ENCODE measurements at regions not wholly inside any gene's neighbourhood (a gene's known extent, or its start where the extent isn't known, plus 50 kb on each side); places are given as distances from the start of the nearest gene placed in this dataset.
"Not testable (repeated sequence)": the region's sequence is repeated elsewhere in the genome, so short reads cannot be mapped to it uniquely, and the experiment has no call there.

- no peak for DNase-seq (ENCODE audit: missing footprints)
- no peak for ATAC-seq
- intact Hi-C loops (cut with DNase I) = no loop called here
Measured at GRCh38 chr9:106487266-106487665, 375.7 kb upstream of the ZNF462 start.

DNA sequence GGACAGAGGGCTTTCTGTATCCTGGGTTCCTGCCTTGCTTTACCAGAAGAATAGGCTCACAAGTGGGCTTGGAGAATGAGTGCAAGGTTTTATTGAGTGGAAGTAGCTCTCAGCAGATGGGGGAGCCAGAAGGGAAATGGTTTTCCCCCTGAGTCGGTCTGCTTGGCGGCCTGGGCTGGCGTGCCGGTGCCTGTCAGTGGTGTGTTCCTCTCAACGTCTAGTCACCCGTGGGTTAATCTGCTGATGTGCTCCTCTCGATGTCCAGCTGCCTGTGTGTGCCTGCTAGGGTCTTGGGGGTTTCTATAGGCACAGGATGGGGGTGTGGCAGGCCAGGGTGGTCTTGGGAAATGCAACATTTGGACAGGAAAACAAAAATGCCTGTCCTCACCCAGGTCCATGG is 370.8 kb upstream of the ZNF462 start:
- ATAC-seq; DNase-seq (ENCODE audit: missing footprints); intact Hi-C loops (cut with DNase I): not testable (repeated sequence)

DNA sequence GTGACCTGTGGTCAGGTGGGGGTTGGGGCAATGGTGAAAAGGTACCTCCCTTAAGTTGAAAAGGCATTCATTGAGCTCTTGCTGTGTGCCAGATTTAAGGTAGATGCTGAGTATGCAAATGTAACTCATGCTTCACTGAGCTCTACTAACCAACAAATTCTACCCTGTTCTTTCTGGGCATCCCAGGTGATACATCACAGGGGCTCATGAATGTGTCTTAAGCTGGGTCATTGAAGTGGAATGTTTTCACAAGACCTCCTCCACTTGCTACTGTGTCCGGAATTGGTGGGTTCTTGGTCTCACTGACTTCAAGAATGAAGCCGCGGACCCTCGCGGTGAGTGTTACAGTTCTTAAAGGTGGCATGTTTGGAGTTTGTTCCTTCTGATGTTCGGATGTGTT is 362.8 kb upstream of the ZNF462 start:
- intact Hi-C loops (cut with DNase I) = no loop called here
- DNase-seq (ENCODE audit: missing footprints) (no peak), ATAC-seq (no peak)

DNA sequence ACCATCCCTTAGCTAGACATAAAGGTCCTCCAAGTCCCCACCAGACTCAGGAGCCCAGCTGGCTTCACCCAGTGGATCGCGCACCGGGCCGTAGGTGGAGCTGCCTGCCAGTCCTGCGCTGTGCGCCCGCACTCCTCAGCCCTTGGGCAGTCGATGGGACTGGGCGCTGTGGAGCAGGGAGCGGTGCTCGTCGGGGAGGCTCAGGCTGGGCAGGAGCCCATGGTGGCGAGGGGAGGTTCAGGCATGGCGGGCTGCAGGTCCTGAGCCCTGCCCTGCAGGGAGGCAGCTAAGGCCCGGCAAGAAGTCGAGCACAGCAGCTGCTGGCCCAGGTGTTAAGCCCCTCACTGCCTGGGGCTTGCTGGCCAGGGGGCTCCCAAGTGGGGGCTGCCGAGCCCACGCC is 361.8 kb upstream of the ZNF462 start:
- DNase-seq (ENCODE audit: missing footprints); ATAC-seq; intact Hi-C loops (cut with DNase I): not testable (repeated sequence)

- no peak for ATAC-seq
Measured at GRCh38 chr9:106502930-106503329, 360.0 kb upstream of the ZNF462 start.

DNA sequence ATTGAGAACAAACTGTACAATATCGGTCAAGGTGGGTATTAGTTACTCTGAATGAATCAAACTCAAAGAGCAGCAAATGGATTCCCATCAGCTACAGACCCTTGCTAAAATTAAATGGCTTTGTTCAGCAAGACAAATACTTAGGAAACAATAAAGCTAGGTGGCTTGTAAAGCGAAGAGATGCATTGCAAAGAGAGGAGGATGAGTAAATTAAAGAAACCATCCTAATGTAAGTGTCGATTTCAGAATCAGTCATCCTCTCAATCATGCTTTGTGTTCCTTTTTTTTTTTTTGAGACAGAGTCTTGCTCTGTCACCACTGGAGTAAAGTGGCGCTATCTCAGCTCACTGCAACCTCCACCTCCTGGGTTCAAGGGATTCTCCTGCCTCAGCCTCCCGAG is 359.2 kb upstream of the ZNF462 start:
- intact Hi-C loops (cut with DNase I) = no loop called here
- no peak for ATAC-seq

More at GRCh38 chr9:106502930-106503329, 360.0 kb upstream of the ZNF462 start:
- intact Hi-C loops (cut with DNase I) = no loop called here
- DNase-seq (ENCODE audit: missing footprints) = no peak

GRCh38 chr9:106526716-106527204 is 336.2 kb upstream of the ZNF462 start:
- ATAC-seq (no peak), DNase-seq (ENCODE audit: missing footprints) (no peak)
- intact Hi-C loops (cut with DNase I) = no loop called here

More for the DNA sequence above, 359.2 kb upstream of the ZNF462 start:
- DNase-seq (ENCODE audit: missing footprints) = no peak

GRCh38 chr9:106528158-106528557 is 334.8 kb upstream of the ZNF462 start:
- ATAC-seq (no peak), DNase-seq (ENCODE audit: missing footprints) (no peak)
- intact Hi-C loops (cut with DNase I) = no loop called here

GRCh38 chr9:106529616-106530015 is 333.4 kb upstream of the ZNF462 start:
- DNase-seq (ENCODE audit: missing footprints) (no peak), ATAC-seq (no peak)
- intact Hi-C loops (cut with DNase I) = no loop called here

- ATAC-seq (no peak), DNase-seq (ENCODE audit: missing footprints) (no peak)
- intact Hi-C loops (cut with DNase I) = no loop called here
Measured at GRCh38 chr9:106531491-106531890, 331.5 kb upstream of the ZNF462 start.

- intact Hi-C loops (cut with DNase I) = no loop called here
- DNase-seq (ENCODE audit: missing footprints) (no peak), ATAC-seq (no peak)
Measured at GRCh38 chr9:106532306-106533015, 330.5 kb upstream of the ZNF462 start.

GRCh38 chr9:106534800-106535199 is 328.2 kb upstream of the ZNF462 start:
- intact Hi-C loops (cut with DNase I) = no loop called here

DNA sequence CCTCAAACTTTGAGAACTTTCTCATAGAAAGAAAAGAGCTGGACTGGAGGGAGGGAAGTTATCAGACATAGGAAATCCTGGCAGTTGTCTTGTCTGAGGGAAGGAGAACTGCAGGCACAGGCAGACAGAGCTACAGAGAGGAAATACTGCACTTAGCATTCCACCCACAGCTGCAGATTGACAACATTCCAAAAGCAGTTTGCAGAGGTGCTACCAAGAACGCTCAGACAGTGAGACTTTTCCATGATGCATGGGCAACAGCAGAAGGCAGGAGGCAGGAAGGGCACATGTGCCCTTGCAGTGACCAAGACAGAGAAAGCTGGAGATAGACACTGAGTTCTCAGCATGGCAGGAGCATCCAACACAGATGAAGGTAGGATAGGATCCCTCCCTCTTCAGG is 327.5 kb upstream of the ZNF462 start:
- ATAC-seq (peak; percentile 50), DNase-seq (ENCODE audit: missing footprints) (no peak)
- intact Hi-C loops (cut with DNase I) = no loop called here

More at GRCh38 chr9:106534800-106535199, 328.2 kb upstream of the ZNF462 start:
- DNase-seq (ENCODE audit: missing footprints) (no peak), ATAC-seq (no peak)

DNA sequence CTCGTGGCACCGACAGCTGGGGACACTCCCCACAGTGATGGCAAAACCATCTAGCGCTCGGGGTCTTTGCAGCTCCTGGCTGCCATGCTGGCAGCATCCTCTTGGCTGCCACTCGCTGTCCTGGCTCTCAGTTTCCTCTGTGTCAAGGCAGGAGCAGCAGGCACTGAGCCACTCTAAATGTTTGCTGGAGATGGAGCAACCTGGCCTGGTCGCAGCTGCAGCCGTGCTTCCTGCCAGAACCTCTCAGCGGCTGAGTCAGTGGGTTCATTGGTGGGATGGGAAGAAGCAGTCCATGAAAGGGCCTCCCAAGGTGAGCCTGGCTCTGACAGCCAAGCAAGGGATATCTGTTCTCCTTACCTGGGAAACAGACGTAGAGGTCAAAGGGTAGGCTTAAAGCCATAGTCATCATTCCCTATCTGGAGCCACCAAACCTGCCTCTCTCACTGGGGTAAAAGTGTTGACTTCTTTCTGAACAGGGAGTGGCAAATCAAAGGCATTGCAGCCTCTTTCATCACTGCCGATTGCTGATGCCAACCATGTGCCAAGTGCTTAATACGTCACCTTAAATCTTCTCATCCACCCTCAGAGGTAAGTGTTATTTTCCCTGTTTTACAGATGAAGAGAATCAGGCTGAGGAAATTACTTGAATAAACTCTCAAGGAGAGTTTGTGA is 304.8 kb upstream of the ZNF462 start:
- ATAC-seq = no peak
- intact Hi-C loops (cut with DNase I) = no loop called here

DNA sequence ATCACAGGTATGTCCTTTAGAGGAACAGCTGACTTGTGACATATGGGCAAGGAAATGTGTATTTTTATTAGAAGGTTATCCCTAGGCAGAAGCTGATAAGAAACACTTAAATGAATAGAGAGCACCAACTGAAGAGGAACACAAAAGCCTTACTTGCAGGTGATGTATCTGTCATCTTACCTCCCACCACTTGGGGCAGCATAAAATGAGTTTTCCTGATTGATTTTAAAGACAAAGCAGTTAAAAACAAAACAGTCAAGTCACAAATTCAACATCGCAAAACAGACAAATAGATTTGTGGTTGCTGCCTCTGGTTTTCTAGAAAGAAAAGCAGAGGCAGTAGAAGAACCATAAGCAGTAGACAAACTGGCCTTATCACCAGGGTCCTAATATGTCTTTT is 302.4 kb upstream of the ZNF462 start:
- DNase-seq (ENCODE audit: missing footprints) (no peak), ATAC-seq (no peak)
- intact Hi-C loops (cut with DNase I) = no loop called here

More for the DNA sequence above, 304.8 kb upstream of the ZNF462 start:
- DNase-seq (ENCODE audit: missing footprints) = no peak

DNA sequence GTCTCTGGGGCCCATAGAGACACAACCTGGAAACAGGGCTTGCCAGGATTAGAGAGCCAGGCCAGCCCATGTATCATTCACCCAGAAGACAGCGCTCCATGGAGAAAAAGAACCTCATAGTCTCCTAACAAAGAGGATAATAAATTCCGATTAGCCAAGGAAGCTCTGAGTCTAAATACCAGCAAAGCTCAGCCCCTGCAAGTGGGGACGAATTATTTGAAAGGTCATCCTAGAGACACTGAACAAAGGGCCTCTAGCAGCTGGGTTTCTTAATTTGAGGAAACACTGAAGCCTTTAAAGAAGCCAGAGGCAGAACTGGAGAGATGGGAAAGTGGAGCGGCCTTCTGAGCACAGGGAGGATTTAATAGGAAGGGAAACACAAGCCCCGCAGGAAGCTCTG is 287.1 kb upstream of the ZNF462 start:
- intact Hi-C loops (cut with DNase I) = no loop called here
- no peak for DNase-seq (ENCODE audit: missing footprints)

DNA sequence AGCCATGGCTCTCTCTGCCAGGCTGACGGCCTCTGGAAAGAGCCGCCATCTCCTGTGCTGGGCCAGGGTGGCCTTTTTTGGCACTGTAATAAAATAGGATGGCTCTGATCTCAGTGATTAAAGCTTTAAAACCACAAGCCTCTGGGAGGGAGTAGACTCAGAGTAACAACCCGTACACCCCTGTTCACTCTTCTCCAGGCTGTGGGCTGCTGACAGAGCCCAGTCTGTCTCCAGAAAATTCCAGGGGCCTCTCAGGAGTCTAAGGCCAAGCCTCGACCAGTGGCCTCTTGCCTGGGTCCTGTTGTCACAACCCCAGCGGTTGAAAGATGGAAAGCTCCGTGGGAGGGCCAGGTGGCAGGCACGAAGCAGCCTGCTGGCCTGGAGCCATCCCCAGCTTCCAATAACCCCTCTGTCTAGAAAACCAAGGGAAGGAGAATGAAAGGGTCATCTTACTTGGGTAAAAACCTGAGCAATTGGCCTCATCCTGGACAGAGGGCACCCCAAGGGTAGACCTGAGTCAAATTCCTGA is 286.7 kb upstream of the ZNF462 start:
- DNase-seq (ENCODE audit: missing footprints) = no peak
- no peak for ATAC-seq
- intact Hi-C loops (cut with DNase I) = no loop called here

More for the DNA sequence above, 287.1 kb upstream of the ZNF462 start:
- no peak for ATAC-seq

- DNase-seq (ENCODE audit: missing footprints) (no peak), ATAC-seq (no peak)
- intact Hi-C loops (cut with DNase I) = no loop called here
Measured at GRCh38 chr9:106577121-106577520, 285.8 kb upstream of the ZNF462 start.

DNA sequence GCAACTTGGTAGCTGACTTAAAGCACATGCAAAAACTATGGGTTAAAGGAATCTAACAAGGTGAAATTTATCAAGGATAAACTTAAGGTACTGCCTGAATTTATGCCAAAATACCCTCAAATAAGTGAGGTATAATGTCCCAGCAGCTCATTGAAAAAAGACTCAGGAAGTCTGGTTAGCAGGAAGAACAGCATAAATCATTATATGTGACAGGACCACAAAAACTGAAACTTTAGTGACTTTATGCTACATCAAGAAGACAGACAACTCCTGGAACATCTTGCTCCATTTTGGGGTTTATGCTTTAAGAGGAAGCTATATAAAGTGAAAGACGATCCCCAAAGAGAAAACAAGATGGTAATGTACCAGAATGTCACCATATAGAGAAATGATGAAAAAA is 282.4 kb upstream of the ZNF462 start:
- DNase-seq (ENCODE audit: missing footprints) (no peak), ATAC-seq (no peak)
- intact Hi-C loops (cut with DNase I) = no loop called here

DNA sequence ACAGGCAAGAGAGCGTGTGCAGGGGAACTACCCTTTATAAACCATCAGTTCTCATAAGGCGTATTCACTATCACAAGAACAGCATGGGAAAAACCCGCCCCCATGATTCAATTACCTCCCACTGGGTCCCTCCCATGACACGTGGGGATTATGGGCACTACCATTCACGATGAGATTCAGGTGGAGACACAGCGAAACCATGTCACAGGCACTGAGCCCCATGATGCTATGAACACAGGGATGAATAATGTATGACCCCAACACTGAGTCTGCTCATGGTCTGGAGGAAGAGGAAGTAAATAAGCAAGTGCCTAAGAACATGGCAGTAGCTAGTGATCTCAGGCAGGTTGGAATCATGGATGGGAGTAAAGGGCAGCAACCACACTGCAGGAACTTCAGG is 281.0 kb upstream of the ZNF462 start:
- intact Hi-C loops (cut with DNase I) = no loop called here
- DNase-seq (ENCODE audit: missing footprints) (no peak), ATAC-seq (no peak)

Measured in Right ventricle myocardium inferior (tissue), 1 donor.